OCI-LY1 (cell line): ENCODE measurements at regions not wholly inside any gene's neighbourhood (a gene's known extent, or its start where the extent isn't known, plus 50 kb on each side); places are given as distances from the start of the nearest gene placed in this dataset.

Experiments used
- H2AFZ ChIP-seq: fragments of 200-600 bp; sonication (generic), shearing (Covaris generic); 2 replicates; pipeline ENCODE4 v1.6.0; 2014; ENCODE audit warnings: antibody characterized with exemption, mild to moderate bottlenecking, low read length
- H3F3A ChIP-seq: fragments of 200-600 bp; sonication (generic), shearing (Covaris generic); 2 replicates; pipeline ENCODE4 v1.6.0; 2014; ENCODE audit warnings: mild to moderate bottlenecking, antibody characterized with exemption, low read length, moderate library complexity; ENCODE audit not compliant: insufficient read depth
- H3K27ac ChIP-seq: fragments of 200-600 bp; sonication (generic); 2 replicates; pipeline ENCODE4 v1.5.1; 2014; ENCODE audit warnings: low read length, mixed run types, mild to moderate bottlenecking, low read depth; ENCODE audit not compliant: poor library complexity, severe bottlenecking
- H3K27me3 ChIP-seq: fragments of 200-600 bp; sonication (generic); 2 replicates; pipeline ENCODE4 v1.6.0; 2014; ENCODE audit warnings: antibody characterized with exemption, mild to moderate bottlenecking, low read length, moderate library complexity; ENCODE audit not compliant: insufficient read depth
- H3K36me3 ChIP-seq: fragments of 200-600 bp; sonication (generic); 2 replicates; pipeline ENCODE4 v1.6.1; 2014; ENCODE audit warnings: mild to moderate bottlenecking, antibody characterized with exemption, low read length, moderate library complexity, mixed read lengths; ENCODE audit not compliant: insufficient read depth
- H3K4me1 ChIP-seq: fragments of 200-600 bp; sonication (generic); 2 replicates; pipeline ENCODE4 v1.5.1; 2014; ENCODE audit warnings: mild to moderate bottlenecking, low read length, moderate library complexity; ENCODE audit not compliant: insufficient read depth, severe bottlenecking
- H3K4me2 ChIP-seq: fragments of 200-600 bp; sonication (generic), shearing (Covaris generic); 2 replicates; pipeline ENCODE4 v1.6.1; 2014; ENCODE audit warnings: low read length
- H3K4me3 ChIP-seq: fragments of 200-600 bp; sonication (generic); 2 replicates; pipeline ENCODE4 v1.5.1; 2014; ENCODE audit warnings: low read length, low read depth, mild to moderate bottlenecking, mixed read lengths; ENCODE audit not compliant: poor library complexity, severe bottlenecking
- H3K79me2 ChIP-seq: fragments of 200-600 bp; shearing (Covaris generic); 2 replicates; pipeline ENCODE4 v1.6.1; 2016; ENCODE audit warnings: mixed run types, low read length, mixed read lengths; ENCODE audit not compliant: insufficient read depth
- H3K9ac ChIP-seq: fragments of 200-600 bp; sonication (generic), shearing (Covaris generic); 2 replicates; pipeline ENCODE4 v1.6.1; 2014; ENCODE audit warnings: mild to moderate bottlenecking, low read length, mixed read lengths
- H3K9me2 ChIP-seq: fragments of 200-600 bp; sonication (generic), shearing (Covaris generic); 2 replicates; pipeline ENCODE4 v1.6.1; 2014; ENCODE audit warnings: low read depth, mild to moderate bottlenecking, low read length, mixed read lengths
- H3K9me3 ChIP-seq: fragments of 200-600 bp; shearing (Covaris generic); 2 replicates; pipeline ENCODE4 v1.6.1; 2014; ENCODE audit warnings: low read length, mixed read lengths
- H4K20me1 ChIP-seq: fragments of 200-600 bp; sonication (generic), shearing (Covaris generic); 2 replicates; pipeline ENCODE4 v1.6.0; 2016; ENCODE audit warnings: mild to moderate bottlenecking, low read length; ENCODE audit not compliant: insufficient read depth
- CTCF ChIP-seq: fragments of 200-600 bp; sonication (generic), shearing (Covaris generic); IDR thresholded peaks from 2 replicates; pipeline ENCODE4 v1.5.1; 2017; ENCODE audit warnings: mild to moderate bottlenecking, antibody characterized with exemption, low read length, moderate library complexity, mixed read lengths
- EZH2 ChIP-seq: fragments of 200-600 bp; sonication (generic), shearing (Covaris generic); IDR thresholded peaks from 2 replicates; pipeline ENCODE4 v1.8.0; 2017; ENCODE audit warnings: borderline replicate concordance, mixed run types, mild to moderate bottlenecking, antibody characterized with exemption, low read length, moderate library complexity, mixed read lengths

- no peaks in the 10 kb centered on the region for H4K20me1 ChIP-seq
- H3K27me3 ChIP-seq: no peaks in the 10 kb centered on the region
- H3K9me3 ChIP-seq: no peaks in the 10 kb centered on the region
- H2AFZ ChIP-seq: no peak overlapping the region
- no peak for TF ChIP-seq EZH2
- H3K4me2 ChIP-seq: no peak overlapping the region
- no peaks in the 10 kb centered on the region for H3F3A ChIP-seq
- no peaks in the 10 kb centered on the region for H3K79me2 ChIP-seq
- H3K9ac ChIP-seq: no peak overlapping the region
- H3K4me3 ChIP-seq: no peak overlapping the region
- H3K4me1 ChIP-seq: no peaks in the 10 kb centered on the region
- H3K36me3 ChIP-seq: no peaks in the 10 kb centered on the region
- no peaks in the 10 kb centered on the region for H3K9me2 ChIP-seq
- no peak overlapping the region for H3K27ac ChIP-seq
Observed at GRCh38 chr3:159233734-159234133, 431.9 kb downstream of the MFSD1 start.

- no peak overlapping the region for H3K4me2 ChIP-seq
- no peak overlapping the region for H2AFZ ChIP-seq
- H3K27me3 ChIP-seq: no peaks in the 10 kb centered on the region
- no peaks in the 10 kb centered on the region for H3K9me3 ChIP-seq
- H3K9me2 ChIP-seq: no peaks in the 10 kb centered on the region
- no peaks in the 10 kb centered on the region for H3K79me2 ChIP-seq
- H3K36me3 ChIP-seq: no peaks in the 10 kb centered on the region
- H3K4me1 ChIP-seq: no peaks in the 10 kb centered on the region
- no peaks in the 10 kb centered on the region for H4K20me1 ChIP-seq
- no peak for TF ChIP-seq CTCF
- H3K9ac ChIP-seq: no peak overlapping the region
- no peak overlapping the region for H3K27ac ChIP-seq
- H3F3A ChIP-seq: no peaks in the 10 kb centered on the region
- no peak overlapping the region for H3K4me3 ChIP-seq
Observed at GRCh38 chr3:159234306-159234705, 432.5 kb downstream of the MFSD1 start.

GRCh38 chr3:159236321-159236720, 434.5 kb downstream of the MFSD1 start:
- H3K36me3 ChIP-seq: no peaks in the 10 kb centered on the region
- no peaks in the 10 kb centered on the region for H3K79me2 ChIP-seq
- TF ChIP-seq CTCF: no peak
- TF ChIP-seq EZH2: no peak
- H3K27ac ChIP-seq: no peak overlapping the region
- no peaks in the 10 kb centered on the region for H3F3A ChIP-seq
- H3K4me3 ChIP-seq: no peak overlapping the region
- H3K9me2 ChIP-seq: no peaks in the 10 kb centered on the region
- no peaks in the 10 kb centered on the region for H3K4me1 ChIP-seq
- no peaks in the 10 kb centered on the region for H3K9me3 ChIP-seq
- no peak overlapping the region for H3K4me2 ChIP-seq
- H3K27me3 ChIP-seq: no peaks in the 10 kb centered on the region
- H2AFZ ChIP-seq: no peak overlapping the region
- no peak overlapping the region for H3K9ac ChIP-seq
- H4K20me1 ChIP-seq: no peaks in the 10 kb centered on the region

GRCh38 chr3:159237226-159237625, 435.4 kb downstream of the MFSD1 start:
- Histone ChIP-seq H3K4me2 (no peak overlapping the region), H3F3A (no peaks in the 10 kb centered on the region), H3K27me3 (no peaks in the 10 kb centered on the region), H2AFZ (no peak overlapping the region), H3K9me3 (no peaks in the 10 kb centered on the region), H4K20me1 (no peaks in the 10 kb centered on the region), H3K36me3 (no peaks in the 10 kb centered on the region), H3K4me1 (no peaks in the 10 kb centered on the region), H3K9ac (no peak overlapping the region), H3K27ac (no peak overlapping the region), H3K4me3 (no peak overlapping the region), H3K79me2 (no peaks in the 10 kb centered on the region), H3K9me2 (no peaks in the 10 kb centered on the region)
- no peak for TF ChIP-seq CTCF
- no peak for TF ChIP-seq EZH2
